Neural progenitor cell (in vitro differentiated cells): ENCODE measurements at regions not wholly inside any gene's neighbourhood (a gene's known extent, or its start where the extent isn't known, plus 50 kb on each side); places are given as distances from the start of the nearest gene placed in this dataset.

ENCODE experiments used
- DNase-seq: peaks from one replicate; pipeline ENCODE4 v3.0.0-alpha.2; 2016; ENCODE audit warnings: low spot score
- H2AFZ ChIP-seq: fragments of 200-600 bp; sonication (generic); replicated peaks from 2 replicates; pipeline ENCODE4 v1.6.1; 2016; ENCODE audit warnings: antibody characterized with exemption
- H3F3A ChIP-seq: fragments of 200-600 bp; sonication (generic); 2 replicates; pipeline ENCODE4 v1.6.1; 2016; ENCODE audit warnings: antibody characterized with exemption, low read depth
- H3K27ac ChIP-seq: fragments of 200-600 bp; sonication (generic); 2 replicates; pipeline ENCODE4 v1.5.1; 2016; ENCODE audit warnings: mild to moderate bottlenecking
- H3K27me3 ChIP-seq: fragments of 200-600 bp; sonication (generic); 2 replicates; pipeline ENCODE4 v1.6.1; 2016; ENCODE audit warnings: mild to moderate bottlenecking, moderate library complexity
- H3K36me3 ChIP-seq: fragments of 200-600 bp; sonication (generic); 2 replicates; pipeline ENCODE4 v1.5.1; 2016
- H3K4me1 ChIP-seq: fragments of 200-600 bp; sonication (generic); 2 replicates; pipeline ENCODE4 v1.6.1; 2016; ENCODE audit warnings: mixed run types
- H3K4me2 ChIP-seq: fragments of 200-600 bp; sonication (generic); 2 replicates; pipeline ENCODE4 v1.6.1; 2016
- H3K4me3 ChIP-seq: fragments of 200-600 bp; sonication (generic); 2 replicates; pipeline ENCODE4 v1.5.1; 2016
- H3K79me2 ChIP-seq: fragments of 200-600 bp; sonication (generic); 2 replicates; pipeline ENCODE4 v1.6.1; 2016; ENCODE audit warnings: low read depth
- H3K9ac ChIP-seq: fragments of 200-600 bp; sonication (generic); 2 replicates; pipeline ENCODE4 v1.6.1; 2016
- H3K9me3 ChIP-seq: fragments of 200-600 bp; sonication (generic); 2 replicates; pipeline ENCODE4 v1.5.1; 2016; ENCODE audit warnings: low read depth
- H4K20me1 ChIP-seq: fragments of 200-600 bp; sonication (generic); 2 replicates; pipeline ENCODE4 v1.6.1; 2016; ENCODE audit warnings: low read depth
- H3K27ac Mint-ChIP-seq: 3 replicates; pipeline ENCODE4 v1.8.0; 2021; ENCODE audit warnings: mixed read lengths
- H3K27me3 Mint-ChIP-seq: 2 replicates; pipeline ENCODE4 v1.8.0; 2022; ENCODE audit warnings: low read depth, mild to moderate bottlenecking, inconsistent platforms, moderate library complexity, mixed read lengths; ENCODE audit not compliant: insufficient read depth
- H3K36me3 Mint-ChIP-seq: 3 replicates; pipeline ENCODE4 v1.8.0; 2021; ENCODE audit warnings: mixed read lengths
- H3K4me1 Mint-ChIP-seq: 3 replicates; pipeline ENCODE4 v1.8.0; 2021; ENCODE audit warnings: mixed read lengths
- H3K4me3 Mint-ChIP-seq: 3 replicates; pipeline ENCODE4 v1.8.0; 2021; ENCODE audit warnings: mild to moderate bottlenecking, moderate library complexity, mixed read lengths
- H3K9me3 Mint-ChIP-seq: 3 replicates; pipeline ENCODE4 v1.8.0; 2020; ENCODE audit warnings: mixed read lengths
- EZH2 ChIP-seq: fragments of 200-600 bp; sonication (generic); IDR thresholded peaks from 2 replicates; pipeline ENCODE4 v1.6.1; 2017; ENCODE audit warnings: antibody characterized with exemption, mild to moderate bottlenecking, moderate library complexity
- EZH2phosphoT487 ChIP-seq: fragments of 200-600 bp; sonication (generic); IDR thresholded peaks from 2 replicates; pipeline ENCODE4 v1.6.1; 2017; ENCODE audit warnings: antibody characterized with exemption
- TF ChIP-seq, protein P1 (sequence below): fragments of 200-600 bp; sonication (generic); IDR thresholded peaks from 2 replicates; pipeline ENCODE4 v1.5.1; 2017; ENCODE audit warnings: antibody characterized with exemption, mild to moderate bottlenecking

DNA sequence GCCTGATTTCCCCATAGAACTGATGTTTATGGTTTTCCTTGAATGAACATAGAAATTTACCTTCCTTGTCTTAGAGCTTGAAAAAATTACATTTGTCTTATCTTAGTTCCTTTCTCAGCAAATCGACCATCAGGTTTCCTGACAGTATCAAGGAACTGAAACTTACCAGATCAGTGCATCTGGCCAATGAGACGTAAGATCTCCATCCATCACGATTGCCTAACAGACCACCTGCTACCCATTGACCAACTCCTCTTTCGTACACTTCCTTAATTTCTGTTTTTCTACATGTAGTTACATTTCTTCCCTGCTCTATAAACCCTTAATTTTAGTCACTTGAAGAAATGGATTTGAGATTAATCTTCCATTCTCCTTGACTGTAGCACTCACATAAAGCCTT lies 57.4 kb upstream of the TMPRSS15 start:
- H3K27me3 ChIP-seq = no peaks in the 10 kb centered on the region
- H4K20me1 ChIP-seq = no peaks in the 10 kb centered on the region
- no peaks in the 10 kb centered on the region for H3K36me3 ChIP-seq
- Mint-ChIP-seq H3K27ac (no peak overlapping the region), H3K9me3 (peaks cover 11% of the 10 kb centered on the region), H3K4me1 (peaks cover 3% of the 10 kb centered on the region), H3K4me3 (no peak overlapping the region), H3K27me3 (no peaks in the 10 kb centered on the region), H3K36me3 (no peaks in the 10 kb centered on the region)
- TF ChIP-seq EZH2 (no peak), EZH2phosphoT487 (no peak)
- TF ChIP-seq, protein P1, sequence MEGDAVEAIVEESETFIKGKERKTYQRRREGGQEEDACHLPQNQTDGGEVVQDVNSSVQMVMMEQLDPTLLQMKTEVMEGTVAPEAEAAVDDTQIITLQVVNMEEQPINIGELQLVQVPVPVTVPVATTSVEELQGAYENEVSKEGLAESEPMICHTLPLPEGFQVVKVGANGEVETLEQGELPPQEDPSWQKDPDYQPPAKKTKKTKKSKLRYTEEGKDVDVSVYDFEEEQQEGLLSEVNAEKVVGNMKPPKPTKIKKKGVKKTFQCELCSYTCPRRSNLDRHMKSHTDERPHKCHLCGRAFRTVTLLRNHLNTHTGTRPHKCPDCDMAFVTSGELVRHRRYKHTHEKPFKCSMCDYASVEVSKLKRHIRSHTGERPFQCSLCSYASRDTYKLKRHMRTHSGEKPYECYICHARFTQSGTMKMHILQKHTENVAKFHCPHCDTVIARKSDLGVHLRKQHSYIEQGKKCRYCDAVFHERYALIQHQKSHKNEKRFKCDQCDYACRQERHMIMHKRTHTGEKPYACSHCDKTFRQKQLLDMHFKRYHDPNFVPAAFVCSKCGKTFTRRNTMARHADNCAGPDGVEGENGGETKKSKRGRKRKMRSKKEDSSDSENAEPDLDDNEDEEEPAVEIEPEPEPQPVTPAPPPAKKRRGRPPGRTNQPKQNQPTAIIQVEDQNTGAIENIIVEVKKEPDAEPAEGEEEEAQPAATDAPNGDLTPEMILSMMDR = no peak
- no peaks in the 10 kb centered on the region for H3F3A ChIP-seq
- no peaks in the 10 kb centered on the region for H3K79me2 ChIP-seq
- no peak overlapping the region for H3K4me2 ChIP-seq
- DNase-seq = no peak
- H3K4me1 ChIP-seq = peaks cover 9% of the 10 kb centered on the region
- no peak overlapping the region for H3K27ac ChIP-seq
- no peak overlapping the region for H3K9ac ChIP-seq
- no peaks in the 10 kb centered on the region for H3K9me3 ChIP-seq
- H3K4me3 ChIP-seq = no peak overlapping the region
- H2AFZ ChIP-seq = no peak overlapping the region

DNA sequence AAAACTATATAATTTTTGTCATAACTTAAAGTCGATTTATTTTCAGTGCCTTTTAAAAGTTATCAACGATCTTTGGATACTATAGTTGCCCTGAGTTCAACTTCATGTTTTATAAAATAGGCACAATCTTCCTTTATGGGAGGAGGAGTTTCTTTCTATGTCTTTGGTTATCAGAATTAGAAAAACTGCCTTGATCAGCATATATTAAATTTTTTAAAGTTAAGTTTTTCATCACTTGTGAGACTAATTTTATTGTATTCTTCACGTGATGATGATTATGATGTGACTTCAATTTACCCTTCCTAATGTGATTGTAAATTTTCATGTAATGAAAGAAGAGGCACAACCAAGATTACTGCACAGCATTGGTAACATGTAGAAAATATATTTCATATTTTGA lies 58.2 kb upstream of the TMPRSS15 start:
- Mint-ChIP-seq H3K27ac (no peak overlapping the region), H3K4me1 (peaks cover 3% of the 10 kb centered on the region), H3K9me3 (peaks cover 16% of the 10 kb centered on the region), H3K36me3 (no peaks in the 10 kb centered on the region), H3K4me3 (no peak overlapping the region), H3K27me3 (peaks cover 3% of the 10 kb centered on the region)
- no peaks in the 10 kb centered on the region for H3K9me3 ChIP-seq
- H3K4me2 ChIP-seq = no peak overlapping the region
- H3K27ac ChIP-seq = no peak overlapping the region
- H2AFZ ChIP-seq = no peak overlapping the region
- no peak overlapping the region for H3K4me3 ChIP-seq
- H3K36me3 ChIP-seq = no peaks in the 10 kb centered on the region
- H3F3A ChIP-seq = no peaks in the 10 kb centered on the region
- TF ChIP-seq, protein P1 = no peak
- TF ChIP-seq EZH2 = no peak
- no peak for TF ChIP-seq EZH2phosphoT487
- no peak for DNase-seq
- H3K79me2 ChIP-seq = no peaks in the 10 kb centered on the region
- H4K20me1 ChIP-seq = no peaks in the 10 kb centered on the region
- no peak overlapping the region for H3K9ac ChIP-seq
- peaks cover 9% of the 10 kb centered on the region for H3K4me1 ChIP-seq
- H3K27me3 ChIP-seq = no peaks in the 10 kb centered on the region

DNA sequence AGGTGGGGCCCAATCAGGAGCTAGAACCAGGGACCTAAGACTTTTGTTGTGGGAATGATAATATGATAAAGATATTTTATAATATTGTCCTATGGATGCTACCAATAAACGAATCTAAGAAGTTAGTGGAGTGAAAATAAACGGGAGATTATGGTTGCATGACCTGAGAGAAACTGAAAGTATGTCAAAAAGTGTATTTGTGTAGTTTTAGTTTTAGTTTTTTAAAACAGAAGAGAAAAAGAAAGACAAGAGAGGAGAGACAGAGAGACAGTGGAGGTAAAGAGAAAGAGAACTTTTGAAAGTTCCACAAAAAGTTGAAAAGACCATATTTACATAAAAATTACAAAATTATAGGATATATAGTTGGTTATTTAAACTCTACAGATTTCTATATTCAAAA lies 64.1 kb upstream of the TMPRSS15 start:
- H3K9ac ChIP-seq = no peak overlapping the region
- H3F3A ChIP-seq = no peaks in the 10 kb centered on the region
- H3K79me2 ChIP-seq = no peaks in the 10 kb centered on the region
- H3K4me2 ChIP-seq = no peak overlapping the region
- H3K4me1 ChIP-seq = peaks cover 5% of the 10 kb centered on the region
- no peak overlapping the region for H3K4me3 Mint-ChIP-seq
- DNase-seq = no peak
- no peak for TF ChIP-seq EZH2
- TF ChIP-seq, protein P1 = no peak
- TF ChIP-seq EZH2phosphoT487 = no peak
- no peak overlapping the region for H3K27ac Mint-ChIP-seq
- H3K36me3 Mint-ChIP-seq = no peaks in the 10 kb centered on the region
- no peaks in the 10 kb centered on the region for H4K20me1 ChIP-seq
- H3K27ac ChIP-seq = no peak overlapping the region
- H3K4me1 Mint-ChIP-seq = no peaks in the 10 kb centered on the region
- no peak overlapping the region for H3K4me3 ChIP-seq
- no peaks in the 10 kb centered on the region for H3K27me3 ChIP-seq
- H3K27me3 Mint-ChIP-seq = peaks cover 3% of the 10 kb centered on the region
- H2AFZ ChIP-seq = no peak overlapping the region
- H3K9me3 Mint-ChIP-seq = peaks cover 16% of the 10 kb centered on the region
- no peaks in the 10 kb centered on the region for H3K9me3 ChIP-seq
- H3K36me3 ChIP-seq = no peaks in the 10 kb centered on the region
